DMS79 (cell line): ENCODE measurements at regions not wholly inside any gene's neighbourhood (a gene's known extent, or its start where the extent isn't known, plus 50 kb on each side); places are given as distances from the start of the nearest gene placed in this dataset.
"Not testable (repeated sequence)": the region's sequence is repeated elsewhere in the genome, so short reads cannot be mapped to it uniquely, and the experiment has no call there.

ENCODE experiments used
- DNase-seq: peaks from one replicate; lab custom pipeline; 2025; lab: John Stamatoyannopoulos, UW

- no peak for DNase-seq
Observed at GRCh38 chr19:13652810-13653590, 111.3 kb upstream of the MRI1 start.

GRCh38 chr19:13646758-13647157 is 117.6 kb upstream of the MRI1 start:
- peak; percentile 43 for DNase-seq

- no peak for DNase-seq
Observed at GRCh38 chr19:13644645-13645044, 119.7 kb upstream of the MRI1 start.

GRCh38 chr19:13640611-13641010 is 123.7 kb upstream of the MRI1 start:
- peak; percentile 56 for DNase-seq

GRCh38 chr19:13639342-13639929 is 124.9 kb upstream of the MRI1 start:
- DNase-seq = no peak

- no peak for DNase-seq
Observed at GRCh38 chr19:13637664-13638063, 126.7 kb upstream of the MRI1 start.

GRCh38 chr19:13634658-13635057 is 128.4 kb upstream of the CACNA1A start:
- no peak for DNase-seq

GRCh38 chr19:13633522-13633922 is 127.2 kb upstream of the CACNA1A start:
- no peak for DNase-seq

GRCh38 chr19:13633109-13633508 is 126.8 kb upstream of the CACNA1A start:
- DNase-seq = peak; percentile 74

- DNase-seq = not testable (repeated sequence)
Observed at GRCh38 chr19:13632164-13632563, 125.9 kb upstream of the CACNA1A start.

- no peak for DNase-seq
Observed at GRCh38 chr19:13629687-13630357, 123.5 kb upstream of the CACNA1A start.

- no peak for DNase-seq
Observed at GRCh38 chr19:13627531-13627930, 121.3 kb upstream of the CACNA1A start.

GRCh38 chr19:13623716-13624710 is 117.7 kb upstream of the CACNA1A start:
- DNase-seq = peak; percentile 12

GRCh38 chr19:13622766-13623715 is 116.8 kb upstream of the CACNA1A start:
- no peak for DNase-seq

GRCh38 chr19:13621413-13621812 is 115.1 kb upstream of the CACNA1A start:
- no peak for DNase-seq

GRCh38 chr19:13619203-13619632 is 112.9 kb upstream of the CACNA1A start:
- DNase-seq = no peak

- no peak for DNase-seq
Observed at GRCh38 chr19:13615890-13616289, 109.6 kb upstream of the CACNA1A start.

GRCh38 chr19:13613447-13613846 is 107.2 kb upstream of the CACNA1A start:
- peak; percentile 14 for DNase-seq

GRCh38 chr19:13611596-13611995 is 105.3 kb upstream of the CACNA1A start:
- no peak for DNase-seq

GRCh38 chr19:13610039-13610691 is 103.9 kb upstream of the CACNA1A start:
- peak; percentile 88 for DNase-seq
